DND-41 (cell line): ENCODE measurements at regions not wholly inside any gene's neighbourhood (a gene's known extent, or its start where the extent isn't known, plus 50 kb on each side); places are given as distances from the start of the nearest gene placed in this dataset.

ENCODE experiments used
- ATAC-seq: fragments of 200-7000 bp; cut with Tn5 transposase; 3 replicates; pipeline ENCODE4 v1.9.1; 2021; ENCODE audit warnings: low read depth; ENCODE audit not compliant: insufficient read depth
- DNase-seq: peaks from one replicate; pipeline ENCODE4 v3.0.0-alpha.2; 2020
- H2AFZ ChIP-seq: 2 replicates; pipeline ENCODE4 v1.6.0; 2012; ENCODE audit warnings: low read depth, low read length
- H3K27ac ChIP-seq: 2 replicates; pipeline ENCODE4 v1.5.1; 2012; ENCODE audit warnings: low read length, inconsistent platforms
- H3K27me3 ChIP-seq: fragments of 200-600 bp; sonication (generic); 2 replicates; pipeline ENCODE4 v1.6.0; 2012; ENCODE audit warnings: low read length, mild to moderate bottlenecking, inconsistent platforms; ENCODE audit not compliant: insufficient read depth, poor library complexity
- H3K36me3 ChIP-seq: 2 replicates; pipeline ENCODE4 v1.5.1; 2012; ENCODE audit warnings: low read length, inconsistent platforms; ENCODE audit not compliant: insufficient read depth
- H3K4me1 ChIP-seq: 2 replicates; pipeline ENCODE4 v1.5.1; 2012; ENCODE audit warnings: mild to moderate bottlenecking, low read length; ENCODE audit not compliant: insufficient read depth
- H3K4me2 ChIP-seq: 2 replicates; pipeline ENCODE4 v1.6.0; 2012; ENCODE audit warnings: mild to moderate bottlenecking, moderate library complexity, low read length, inconsistent platforms; ENCODE audit not compliant: insufficient read depth
- H3K4me3 ChIP-seq, 2 experiments: fragments of 200-600 bp in 1 of 2; shearing (Covaris generic) in 1 of 2; 2 replicates each; pipeline ENCODE4 v1.5.1; 2012 to 2016; ENCODE audit warnings: inconsistent platforms in 2 of 2, low read length in 2 of 2, mild to moderate bottlenecking in 2 of 2, low read depth in 1 of 2, moderate library complexity in 1 of 2
- H3K79me2 ChIP-seq: 2 replicates; pipeline ENCODE4 v1.6.0; 2012; ENCODE audit warnings: low read length, inconsistent platforms; ENCODE audit not compliant: insufficient read depth
- H3K9ac ChIP-seq: 2 replicates; pipeline ENCODE4 v1.6.0; 2012; ENCODE audit warnings: low read depth, mild to moderate bottlenecking, inconsistent platforms, low read length, moderate library complexity
- H3K9me3 ChIP-seq: 2 replicates; pipeline ENCODE4 v1.5.1; 2012; ENCODE audit warnings: low read length, moderate library complexity, mild to moderate bottlenecking, inconsistent platforms; ENCODE audit not compliant: insufficient read depth, severe bottlenecking
- H4K20me1 ChIP-seq: 2 replicates; pipeline ENCODE4 v1.6.0; 2012; ENCODE audit warnings: low read length; ENCODE audit not compliant: insufficient read depth
- CTCF ChIP-seq: IDR thresholded peaks from 2 replicates; pipeline ENCODE4 v1.5.1; 2012; ENCODE audit warnings: borderline replicate concordance, low read length, moderate library complexity, mild to moderate bottlenecking; ENCODE audit not compliant: poor library complexity, severe bottlenecking; ENCODE audit errors: extremely low read depth
- EZH2 ChIP-seq: IDR thresholded peaks from 3 replicates; pipeline ENCODE4 v1.6.1; 2012; ENCODE audit warnings: borderline replicate concordance, low read depth, mild to moderate bottlenecking, moderate library complexity, low read length, inconsistent platforms; ENCODE audit not compliant: severe bottlenecking

GRCh38 chr6:91415031-91415605 is 828.2 kb upstream of the MAP3K7 start:
- no peak overlapping the region for H2AFZ ChIP-seq
- no peaks in the 10 kb centered on the region for H3K27me3 ChIP-seq
- H4K20me1 ChIP-seq: no peaks in the 10 kb centered on the region
- H3K36me3 ChIP-seq: no peaks in the 10 kb centered on the region
- TF ChIP-seq CTCF (no peak), EZH2 (no peak)
- no peaks in the 10 kb centered on the region for H3K4me1 ChIP-seq
- ATAC-seq (no peak), DNase-seq (no peak)
- no peak overlapping the region for H3K4me3 ChIP-seq
- H3K4me2 ChIP-seq: no peak overlapping the region
- H3K79me2 ChIP-seq: no peaks in the 10 kb centered on the region
- no peak overlapping the region for H3K27ac ChIP-seq
- no peaks in the 10 kb centered on the region for H3K9me3 ChIP-seq
- no peak overlapping the region for H3K9ac ChIP-seq

GRCh38 chr6:91412532-91412931 is 825.7 kb upstream of the MAP3K7 start:
- Histone ChIP-seq H3K4me2 (no peak overlapping the region), H3K4me3 (no peak overlapping the region), H2AFZ (no peak overlapping the region), H3K79me2 (no peaks in the 10 kb centered on the region), H3K36me3 (no peaks in the 10 kb centered on the region), H3K9ac (no peak overlapping the region), H3K27ac (no peak overlapping the region), H3K4me1 (no peaks in the 10 kb centered on the region), H3K27me3 (no peaks in the 10 kb centered on the region), H3K9me3 (no peaks in the 10 kb centered on the region), H4K20me1 (no peaks in the 10 kb centered on the region)
- DNase-seq (no peak), ATAC-seq (no peak)
- TF ChIP-seq CTCF: no peak
- no peak for TF ChIP-seq EZH2

GRCh38 chr6:91407706-91408105 is 820.8 kb upstream of the MAP3K7 start:
- Histone ChIP-seq H3K4me1 (no peaks in the 10 kb centered on the region), H3K27ac (no peak overlapping the region), H3K79me2 (no peaks in the 10 kb centered on the region), H3K9me3 (no peaks in the 10 kb centered on the region), H2AFZ (no peak overlapping the region), H3K4me3 (no peak overlapping the region), H4K20me1 (no peaks in the 10 kb centered on the region), H3K36me3 (no peaks in the 10 kb centered on the region), H3K27me3 (no peaks in the 10 kb centered on the region), H3K9ac (no peak overlapping the region), H3K4me2 (no peak overlapping the region)
- TF ChIP-seq EZH2 (no peak), CTCF (no peak)
- DNase-seq: no peak
- no peak for ATAC-seq

- no peak for TF ChIP-seq CTCF
- Histone ChIP-seq H3K79me2 (no peaks in the 10 kb centered on the region), H3K27ac (no peak overlapping the region), H3K4me1 (no peaks in the 10 kb centered on the region), H3K4me3 (no peak overlapping the region), H3K36me3 (no peaks in the 10 kb centered on the region), H4K20me1 (no peaks in the 10 kb centered on the region), H3K4me2 (no peak overlapping the region), H3K27me3 (no peaks in the 10 kb centered on the region), H3K9me3 (no peaks in the 10 kb centered on the region), H2AFZ (no peak overlapping the region), H3K9ac (no peak overlapping the region)
- no peak for DNase-seq
- ATAC-seq: no peak
These were observed 806.1 kb upstream of the MAP3K7 start for GRCh38 chr6:91392951-91393350.
